ENCODE measurements at regions not wholly inside any gene's neighbourhood (a gene's known extent, or its start where the extent isn't known, plus 50 kb on each side); places are given as distances from the start of the nearest gene placed in this dataset.
"Not testable (repeated sequence)": the region's sequence is repeated elsewhere in the genome, so short reads cannot be mapped to it uniquely, and the experiment has no call there.

DNA sequence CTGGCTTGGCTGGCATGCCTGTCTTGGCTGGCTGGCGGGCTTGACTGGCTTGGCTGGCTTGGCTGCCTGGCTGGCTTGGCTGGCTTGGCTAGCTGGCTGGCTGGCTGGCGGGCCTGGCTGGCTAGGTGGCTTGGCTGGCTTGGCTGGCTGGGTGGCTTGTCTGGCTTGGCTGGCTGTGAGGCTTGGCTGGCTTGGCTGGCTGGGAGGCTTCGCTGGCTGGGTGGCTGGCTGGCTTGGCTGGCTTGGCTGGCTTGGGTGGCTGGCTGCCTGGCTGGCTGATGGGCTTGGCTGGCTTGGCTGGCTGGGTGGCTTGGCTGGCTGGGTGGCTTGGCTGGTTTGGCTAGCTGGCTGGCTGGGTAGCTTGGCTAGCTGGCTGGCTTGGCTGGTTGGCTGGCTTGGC lies 2827.9 kb downstream of the RPIA start:
- H3K27ac Mint-ChIP-seq; H4K20me1 ChIP-seq (ENCODE audit: insufficient read depth, low read length); H3K4me3 ChIP-seq (replicated peaks in 1 of 3; ENCODE audit: low read depth in 2 of 3, low read length in 3 of 3); H3K27me3 Mint-ChIP-seq (ENCODE audit: low read depth in 3 of 3); H3K4me2 ChIP-seq (replicated peaks; ENCODE audit: extremely low read depth, low read length, poor library complexity, severe bottlenecking); H3K4me1 ChIP-seq (ENCODE audit: control insufficient read depth in 1 of 2, insufficient read depth in 2 of 2, low read length in 2 of 2); H3K4me3 Mint-ChIP-seq; H3K27me3 ChIP-seq (ENCODE audit: control insufficient read depth in 2 of 2, insufficient read depth in 2 of 2, low read length in 2 of 2); H3K36me3 ChIP-seq (replicated peaks in 1 of 2; ENCODE audit: control insufficient read depth in 1 of 2, insufficient read depth in 2 of 2, low read length in 2 of 2); H2AFZ ChIP-seq (ENCODE audit: insufficient read depth, low read depth, low read length, poor library complexity, severe bottlenecking); intact Hi-C loops (cut with micrococcal nuclease); H3K79me2 ChIP-seq (ENCODE audit: insufficient read depth, low read length); DNase-seq; H3K27ac ChIP-seq (ENCODE audit: low read depth in 1 of 2, low read length in 2 of 2); H3K36me3 Mint-ChIP-seq; H3K4me1 Mint-ChIP-seq; H3K9ac ChIP-seq (ENCODE audit: insufficient read depth, low read length, poor library complexity, severe bottlenecking): not testable (repeated sequence)
- H3K9me3 ChIP-seq (replicated peaks in 1 of 2; ENCODE audit: control insufficient read depth in 1 of 2, insufficient read depth in 1 of 2, low read length in 2 of 2) = peaks cover 0 to 11% of the 10 kb centered on the region in 2 donors
- peaks cover 0 to 26% (median 13%) of the 10 kb centered on the region in 7 donors for H3K9me3 Mint-ChIP-seq
- WGBS (ENCODE audit: insufficient coverage) = no CpG with 5 or more reads among the region's 3 CpGs

DNA sequence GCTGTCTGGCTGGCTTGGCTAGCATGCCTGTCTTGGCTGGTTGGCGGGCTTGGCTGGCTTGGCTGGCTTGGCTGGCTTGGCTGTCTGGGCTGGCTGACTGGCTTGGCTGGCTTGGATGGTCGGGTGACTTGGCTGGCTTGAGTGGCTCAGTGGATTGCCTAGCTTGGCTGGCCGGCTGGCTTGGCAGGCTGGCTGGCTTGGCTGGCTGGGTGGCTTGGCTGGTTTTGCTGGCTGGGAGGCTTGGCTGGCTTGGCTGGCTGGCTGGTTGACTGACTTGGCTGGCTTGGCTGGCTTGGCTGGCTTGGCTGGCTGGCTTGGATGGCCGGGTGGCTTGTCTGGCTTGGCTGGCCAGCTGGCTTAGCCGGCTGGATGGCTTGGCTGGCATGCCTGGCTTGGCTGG lies 2828.4 kb downstream of the RPIA start:
- H3K27me3 Mint-ChIP-seq (ENCODE audit: low read depth in 3 of 3); H3K4me1 Mint-ChIP-seq; DNase-seq; intact Hi-C loops (cut with micrococcal nuclease); H3K79me2 ChIP-seq (ENCODE audit: insufficient read depth, low read length); H3K27me3 ChIP-seq (ENCODE audit: control insufficient read depth in 2 of 2, insufficient read depth in 2 of 2, low read length in 2 of 2); H3K27ac ChIP-seq (ENCODE audit: low read depth in 1 of 2, low read length in 2 of 2); H3K36me3 ChIP-seq (replicated peaks in 1 of 2; ENCODE audit: control insufficient read depth in 1 of 2, insufficient read depth in 2 of 2, low read length in 2 of 2); H2AFZ ChIP-seq (ENCODE audit: insufficient read depth, low read depth, low read length, poor library complexity, severe bottlenecking); H4K20me1 ChIP-seq (ENCODE audit: insufficient read depth, low read length); H3K4me3 ChIP-seq (replicated peaks in 1 of 3; ENCODE audit: low read depth in 2 of 3, low read length in 3 of 3); H3K4me2 ChIP-seq (replicated peaks; ENCODE audit: extremely low read depth, low read length, poor library complexity, severe bottlenecking); H3K36me3 Mint-ChIP-seq; H3K4me1 ChIP-seq (ENCODE audit: control insufficient read depth in 1 of 2, insufficient read depth in 2 of 2, low read length in 2 of 2); H3K4me3 Mint-ChIP-seq; H3K27ac Mint-ChIP-seq; H3K9ac ChIP-seq (ENCODE audit: insufficient read depth, low read length, poor library complexity, severe bottlenecking): not testable (repeated sequence)
- WGBS (ENCODE audit: insufficient coverage) = no CpG with 5 or more reads among the region's 5 CpGs
- peaks cover 0 to 28% (median 13%) of the 10 kb centered on the region in 7 donors for H3K9me3 Mint-ChIP-seq
- peaks cover 0 to 11% of the 10 kb centered on the region in 2 donors for H3K9me3 ChIP-seq (replicated peaks in 1 of 2; ENCODE audit: control insufficient read depth in 1 of 2, insufficient read depth in 1 of 2, low read length in 2 of 2)

DNA sequence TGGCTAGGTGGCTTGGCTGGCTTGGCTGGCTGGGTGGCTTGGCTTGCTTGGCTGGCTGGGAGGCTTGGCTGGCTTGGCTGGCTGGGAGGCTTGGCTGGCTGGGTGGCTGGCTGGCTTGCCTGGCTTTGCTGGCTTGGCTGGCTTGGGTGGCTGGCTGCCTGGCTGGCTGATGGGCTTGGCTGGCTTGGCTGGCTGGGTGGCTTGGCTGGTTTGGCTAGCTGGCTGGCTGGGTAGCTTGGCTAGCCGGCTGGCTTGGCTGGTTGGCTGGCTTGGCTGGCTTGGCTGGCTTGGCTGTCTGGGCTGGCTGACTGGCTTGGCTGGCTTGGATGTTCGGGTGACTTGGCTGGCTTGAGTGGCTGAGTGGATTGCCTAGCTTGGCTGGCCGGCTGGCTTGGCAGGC lies 2829.1 kb downstream of the RPIA start:
- H3K27me3 Mint-ChIP-seq (ENCODE audit: low read depth in 3 of 3); H3K27ac ChIP-seq (ENCODE audit: low read depth in 1 of 2, low read length in 2 of 2); H3K79me2 ChIP-seq (ENCODE audit: insufficient read depth, low read length); H3K27ac Mint-ChIP-seq; H4K20me1 ChIP-seq (ENCODE audit: insufficient read depth, low read length); DNase-seq; H3K36me3 Mint-ChIP-seq; intact Hi-C loops (cut with micrococcal nuclease); H3K4me3 Mint-ChIP-seq; H3K36me3 ChIP-seq (replicated peaks in 1 of 2; ENCODE audit: control insufficient read depth in 1 of 2, insufficient read depth in 2 of 2, low read length in 2 of 2); H2AFZ ChIP-seq (ENCODE audit: insufficient read depth, low read depth, low read length, poor library complexity, severe bottlenecking); H3K9ac ChIP-seq (ENCODE audit: insufficient read depth, low read length, poor library complexity, severe bottlenecking); H3K4me2 ChIP-seq (replicated peaks; ENCODE audit: extremely low read depth, low read length, poor library complexity, severe bottlenecking); H3K4me3 ChIP-seq (replicated peaks in 1 of 3; ENCODE audit: low read depth in 2 of 3, low read length in 3 of 3); H3K4me1 Mint-ChIP-seq; H3K27me3 ChIP-seq (ENCODE audit: control insufficient read depth in 2 of 2, insufficient read depth in 2 of 2, low read length in 2 of 2); H3K4me1 ChIP-seq (ENCODE audit: control insufficient read depth in 1 of 2, insufficient read depth in 2 of 2, low read length in 2 of 2): not testable (repeated sequence)
- H3K9me3 ChIP-seq (replicated peaks in 1 of 2; ENCODE audit: control insufficient read depth in 1 of 2, insufficient read depth in 1 of 2, low read length in 2 of 2) = peaks cover 0 to 11% of the 10 kb centered on the region in 2 donors
- H3K9me3 Mint-ChIP-seq = peaks cover 0 to 28% (median 13%) of the 10 kb centered on the region in 7 donors
- whole genome bisulfite sequencing (ENCODE audit: insufficient coverage) = no CpG with 5 or more reads among the region's 3 CpGs

DNA sequence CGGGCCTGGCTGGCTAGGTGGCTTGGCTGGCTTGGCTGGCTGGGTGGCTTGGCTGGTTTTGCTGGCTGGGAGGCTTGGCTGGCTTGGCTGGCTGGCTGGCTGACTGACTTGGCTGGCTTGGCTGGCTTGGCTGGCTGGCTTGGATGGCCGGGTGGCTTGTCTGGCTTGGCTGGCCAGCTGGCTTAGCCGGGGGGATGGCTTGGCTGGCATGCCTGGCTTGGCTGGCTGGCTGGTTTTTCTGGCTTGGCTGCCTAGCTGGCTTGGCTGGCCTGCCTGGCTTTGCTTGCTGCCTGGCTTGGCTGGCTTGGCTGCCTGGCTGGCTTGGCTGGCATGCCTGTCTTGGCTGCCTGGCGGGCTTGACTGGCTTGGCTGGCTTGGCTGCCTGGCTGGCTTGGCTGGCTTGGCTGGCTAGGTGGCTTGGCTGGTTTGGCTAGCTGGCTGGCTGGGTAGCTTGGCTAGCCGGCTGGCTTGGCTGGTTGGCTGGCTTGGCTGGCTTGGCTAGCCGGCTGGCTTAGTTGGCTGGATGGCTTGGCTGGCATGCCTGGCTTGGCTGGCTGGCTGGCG lies 2829.6 kb downstream of the RPIA start:
- H3K79me2 ChIP-seq (ENCODE audit: insufficient read depth, low read length); DNase-seq; H3K27me3 ChIP-seq (ENCODE audit: control insufficient read depth in 2 of 2, insufficient read depth in 2 of 2, low read length in 2 of 2); H2AFZ ChIP-seq (ENCODE audit: insufficient read depth, low read depth, low read length, poor library complexity, severe bottlenecking); H3K27ac ChIP-seq (ENCODE audit: low read depth in 1 of 2, low read length in 2 of 2); intact Hi-C loops (cut with micrococcal nuclease); H3K36me3 ChIP-seq (replicated peaks in 1 of 2; ENCODE audit: control insufficient read depth in 1 of 2, insufficient read depth in 2 of 2, low read length in 2 of 2); H3K36me3 Mint-ChIP-seq; H3K27me3 Mint-ChIP-seq (ENCODE audit: low read depth in 3 of 3); H3K4me3 ChIP-seq (replicated peaks in 1 of 3; ENCODE audit: low read depth in 2 of 3, low read length in 3 of 3); H3K4me3 Mint-ChIP-seq; H3K9ac ChIP-seq (ENCODE audit: insufficient read depth, low read length, poor library complexity, severe bottlenecking); H3K4me1 ChIP-seq (ENCODE audit: control insufficient read depth in 1 of 2, insufficient read depth in 2 of 2, low read length in 2 of 2); H3K4me1 Mint-ChIP-seq; H4K20me1 ChIP-seq (ENCODE audit: insufficient read depth, low read length); H3K4me2 ChIP-seq (replicated peaks; ENCODE audit: extremely low read depth, low read length, poor library complexity, severe bottlenecking); H3K27ac Mint-ChIP-seq: not testable (repeated sequence)
- WGBS (ENCODE audit: insufficient coverage) = no CpG with 5 or more reads among the region's 7 CpGs
- H3K9me3 ChIP-seq (replicated peaks in 1 of 2; ENCODE audit: control insufficient read depth in 1 of 2, insufficient read depth in 1 of 2, low read length in 2 of 2) = peaks cover 0 to 12% of the 10 kb centered on the region in 2 donors
- peaks cover 0 to 26% (median 13%) of the 10 kb centered on the region in 7 donors for H3K9me3 Mint-ChIP-seq
